ENCODE measurements at regions not wholly inside any gene's neighbourhood (a gene's known extent, or its start where the extent isn't known, plus 50 kb on each side); places are given as distances from the start of the nearest gene placed in this dataset.
A peak's percentile ranks its signal among the peaks of the same experiment; 100 is the strongest.

- no peaks in the 10 kb centered on the region for H3K9me3 ChIP-seq
- peaks cover 0 to 25% (median 0%) of the 10 kb centered on the region in 4 donors for H3K27me3 ChIP-seq
- H3K36me3 ChIP-seq, result no peaks in the 10 kb centered on the region
- no peak overlapping the region for H3K27ac ChIP-seq (replicated peaks in 1 of 4)
- H3K4me1 ChIP-seq, result peaks cover 0 to 18% (median 13%) of the 10 kb centered on the region in 4 donors
- no peak for TF ChIP-seq POLR2A (IDR thresholded peaks at IDR 0.05; ENCODE audit: low read depth)
- no peak for TF ChIP-seq CTCF (IDR thresholded peaks at IDR 0.05)
- TF ChIP-seq POLR2AphosphoS5 (IDR thresholded peaks at IDR 0.05), result no peak
- TF ChIP-seq EP300 (IDR thresholded peaks at IDR 0.05), result no peak
- DNase-seq (ENCODE audit: extremely low spot score), result no peak
- 91% methylated on average over 5 of the region's 5 CpGs for WGBS
- intact Hi-C loops (cut with DNase I), result no loop called here
- H3K4me3 ChIP-seq, result no peak overlapping the region
These were observed 186.6 kb upstream of the ZFHX3 start for GRCh38 chr16:73234496-73234895.

DNA sequence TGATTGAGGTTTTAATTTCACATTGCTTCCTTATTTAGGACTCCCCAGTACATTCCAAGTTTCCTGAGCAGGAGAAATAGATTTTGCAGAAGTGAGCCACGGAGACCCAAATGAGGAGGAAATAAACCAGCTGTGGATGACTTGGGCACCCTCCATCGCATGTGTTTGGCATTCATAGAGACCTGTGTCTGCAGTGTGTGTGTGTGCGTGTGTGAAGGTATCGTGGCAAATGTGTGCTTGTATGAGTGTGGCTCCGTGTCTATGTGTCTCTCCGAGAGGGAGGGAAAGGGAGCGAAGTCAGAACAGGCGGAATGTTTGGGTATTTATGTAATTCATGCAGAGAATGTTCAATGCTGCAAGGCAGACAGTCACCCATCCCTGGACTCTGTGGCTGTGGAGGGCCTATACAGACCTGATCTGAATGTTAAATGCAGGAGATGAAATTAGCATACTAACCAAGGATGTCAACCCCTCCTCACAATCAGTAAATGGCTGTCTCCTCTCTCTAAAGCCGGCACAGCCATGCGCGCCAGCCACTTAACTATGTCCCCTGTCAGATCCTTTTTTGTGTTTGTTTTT is 186.0 kb upstream of the ZFHX3 start:
- 71% methylated on average over 11 of the region's 11 CpGs for WGBS

GRCh38 chr16:73233329-73233765 is 185.4 kb upstream of the ZFHX3 start:
- no peak overlapping the region for H3K27ac ChIP-seq (replicated peaks in 1 of 4)
- H3K4me3 ChIP-seq, result peak overlapping the region; percentile 14 to 45 (median 21)
- 38% methylated on average over 5 of the region's 5 CpGs for WGBS
- intact Hi-C loops (cut with DNase I), result no loop called here
- no peak for DNase-seq (ENCODE audit: extremely low spot score)
- no peak for TF ChIP-seq POLR2A (IDR thresholded peaks at IDR 0.05; ENCODE audit: low read depth)
- no peak for TF ChIP-seq CTCF (IDR thresholded peaks at IDR 0.05)
- TF ChIP-seq POLR2AphosphoS5 (IDR thresholded peaks at IDR 0.05), result no peak
- no peak for TF ChIP-seq EP300 (IDR thresholded peaks at IDR 0.05)
- H3K36me3 ChIP-seq, result no peaks in the 10 kb centered on the region
- H3K4me1 ChIP-seq, result peaks cover 0 to 18% (median 13%) of the 10 kb centered on the region in 4 donors
- no peaks in the 10 kb centered on the region for H3K9me3 ChIP-seq
- H3K27me3 ChIP-seq, result peaks cover 0 to 25% (median 0%) of the 10 kb centered on the region in 4 donors

More for the DNA sequence above, 186.0 kb upstream of the ZFHX3 start:
- Histone ChIP-seq H3K36me3 (no peaks in the 10 kb centered on the region), H3K4me3 (no peak overlapping the region), H3K27ac (replicated peaks in 1 of 4) (no peak overlapping the region), H3K27me3 (peaks cover 0 to 25% (median 0%) of the 10 kb centered on the region in 4 donors), H3K9me3 (no peaks in the 10 kb centered on the region), H3K4me1 (peaks cover 0 to 18% (median 13%) of the 10 kb centered on the region in 4 donors)
- DNase-seq (ENCODE audit: extremely low spot score), result no peak
- intact Hi-C loops (cut with DNase I), result no loop called here
- TF ChIP-seq EP300 (IDR thresholded peaks at IDR 0.05) (no peak), POLR2A (IDR thresholded peaks at IDR 0.05; ENCODE audit: low read depth) (no peak), POLR2AphosphoS5 (IDR thresholded peaks at IDR 0.05) (no peak), CTCF (IDR thresholded peaks at IDR 0.05) (no peak)

- H3K27me3 ChIP-seq, result peaks cover 0 to 25% (median 0%) of the 10 kb centered on the region in 4 donors
- WGBS, result 45% methylated on average over 27 of the region's 27 CpGs
- H3K9me3 ChIP-seq, result no peaks in the 10 kb centered on the region
- TF ChIP-seq POLR2AphosphoS5 (IDR thresholded peaks at IDR 0.05), result peak; percentile 40 to 45
- TF ChIP-seq EP300 (IDR thresholded peaks at IDR 0.05), result no peak
- H3K36me3 ChIP-seq, result no peaks in the 10 kb centered on the region
- peak overlapping the region; percentile 14 to 45 (median 21) for H3K4me3 ChIP-seq
- DNase-seq (ENCODE audit: extremely low spot score), result no peak
- peaks cover 0 to 18% (median 13%) of the 10 kb centered on the region in 4 donors for H3K4me1 ChIP-seq
- intact Hi-C loops (cut with DNase I), result no loop called here
- peak overlapping the region in 1 of 4 donors; percentile 24 for H3K27ac ChIP-seq (replicated peaks in 1 of 4)
These were observed 184.8 kb upstream of the ZFHX3 start for GRCh38 chr16:73232555-73233328.

DNA sequence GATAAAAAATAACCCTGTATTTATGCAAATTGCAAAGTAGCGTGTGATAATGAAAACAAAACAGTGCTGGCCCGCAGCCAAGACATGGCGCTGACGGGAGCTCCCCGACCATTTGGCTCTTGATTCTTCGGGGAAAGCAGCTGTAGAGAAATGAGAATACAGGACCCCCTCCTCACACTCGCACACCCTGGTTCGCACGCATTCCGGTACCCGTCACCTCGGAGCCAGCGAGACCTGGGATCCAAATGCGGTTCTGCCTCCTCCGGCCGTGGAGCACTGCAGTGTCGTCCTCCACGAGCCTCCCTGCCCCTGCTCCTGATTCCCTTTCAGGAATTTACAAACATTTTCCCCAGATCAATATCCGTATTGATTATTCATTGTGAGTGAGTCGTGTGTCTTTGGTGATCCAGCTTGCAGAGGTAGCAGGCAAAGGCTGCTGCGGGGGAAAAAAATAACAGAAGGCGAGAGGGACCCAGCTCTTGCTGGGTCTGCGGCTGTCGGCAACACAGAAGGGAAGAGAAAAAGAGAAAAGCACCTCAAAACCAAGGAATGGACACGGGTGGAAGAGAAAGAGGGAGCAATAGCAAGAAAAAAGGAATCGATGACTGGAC is 184.1 kb upstream of the ZFHX3 start:
- Histone ChIP-seq H3K9me3 (no peaks in the 10 kb centered on the region), H3K4me3 (peak overlapping the region in 3 of 4 donors; percentile 14 to 45 (median 18)), H3K36me3 (no peaks in the 10 kb centered on the region), H3K27ac (replicated peaks in 1 of 4) (no peak overlapping the region), H3K27me3 (peaks cover 0 to 25% (median 0%) of the 10 kb centered on the region in 4 donors), H3K4me1 (peaks cover 0 to 18% (median 13%) of the 10 kb centered on the region in 4 donors)
- WGBS, result 84% methylated on average over 26 of the region's 26 CpGs
- DNase-seq (ENCODE audit: extremely low spot score), result no peak
- no peak for TF ChIP-seq POLR2AphosphoS5 (IDR thresholded peaks at IDR 0.05)
- TF ChIP-seq EP300 (IDR thresholded peaks at IDR 0.05), result no peak
- no peak for TF ChIP-seq CTCF (IDR thresholded peaks at IDR 0.05)
- TF ChIP-seq POLR2A (IDR thresholded peaks at IDR 0.05; ENCODE audit: low read depth), result no peak
- intact Hi-C loops (cut with DNase I), result no loop called here
